G401 (cell line): ENCODE measurements at regions not wholly inside any gene's neighbourhood (a gene's known extent, or its start where the extent isn't known, plus 50 kb on each side); places are given as distances from the start of the nearest gene placed in this dataset.

Source experiments
- DNase-seq: peaks from one replicate; pipeline ENCODE4 v3.0.0-alpha.2; 2015; ENCODE audit warnings: low spot score
- in situ Hi-C: cut with HindIII; loops from 2 replicates; pipeline ENCODE4 v1.10.0; 2016; ENCODE audit warnings: low sequenced_read_pairs, mixed read lengths

DNA sequence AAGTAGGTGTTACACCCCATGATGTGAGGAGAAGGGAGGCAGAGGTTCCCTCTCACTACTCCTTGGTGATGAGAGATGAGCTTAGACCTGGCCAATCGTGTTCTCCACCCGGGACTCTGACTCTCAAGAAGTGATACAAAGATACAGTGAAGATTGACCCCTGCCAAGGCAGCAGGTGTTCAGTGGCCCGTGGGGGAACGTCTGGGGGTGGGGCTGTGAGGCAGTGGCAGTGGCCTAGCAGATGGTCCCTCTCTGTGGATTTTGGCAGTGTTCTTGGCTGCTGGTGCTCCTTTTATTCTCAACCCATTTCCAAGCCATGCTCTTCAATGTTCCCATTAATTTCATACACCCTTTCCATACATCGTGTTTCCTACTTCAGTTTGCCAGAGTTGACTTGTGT is 120.4 kb upstream of the NEDD4L start:
- in situ Hi-C loops: no loop called here
- peak; percentile 84 for DNase-seq

DNA sequence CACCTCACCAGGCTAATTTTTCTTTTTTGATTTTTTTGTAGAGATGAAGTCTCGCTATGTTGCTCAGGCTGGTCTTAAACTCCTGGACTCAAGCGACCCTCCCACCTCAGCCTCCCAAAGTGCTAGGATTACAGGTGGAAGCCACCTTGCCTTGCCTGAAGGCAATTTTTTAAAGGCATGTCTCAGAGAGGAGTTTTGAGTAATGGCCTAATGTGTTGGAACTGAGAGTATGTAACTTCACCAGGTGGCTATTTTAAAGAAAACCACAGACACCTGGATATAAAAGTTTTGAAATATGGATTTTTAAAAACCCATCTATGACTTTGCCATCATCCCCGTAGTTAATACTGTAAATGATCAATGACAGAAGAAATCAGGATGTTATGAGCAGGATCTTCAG is 119.8 kb upstream of the ATP8B1 start:
- in situ Hi-C loops: no loop called here
- no peak for DNase-seq

DNA sequence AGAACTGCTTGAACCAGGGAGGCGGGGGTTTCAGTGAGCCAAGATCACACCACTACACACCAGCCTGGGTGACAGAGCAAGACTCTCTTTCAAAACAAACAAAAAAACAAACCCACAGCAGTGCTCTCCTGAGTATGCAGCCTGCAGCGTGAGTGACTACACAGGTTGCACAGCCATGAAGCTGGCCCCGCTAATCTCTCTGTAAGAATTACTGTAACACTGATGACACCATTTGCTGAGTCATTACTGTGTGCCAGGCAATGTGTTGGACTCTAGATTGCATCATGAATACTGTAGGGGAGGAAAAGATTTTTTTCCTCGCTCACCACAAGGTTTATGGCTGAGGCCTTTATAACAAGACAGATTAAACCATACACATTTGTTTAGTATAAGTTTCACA is 118.6 kb upstream of the ATP8B1 start:
- no peak for DNase-seq
- in situ Hi-C loops: no loop called here

DNA sequence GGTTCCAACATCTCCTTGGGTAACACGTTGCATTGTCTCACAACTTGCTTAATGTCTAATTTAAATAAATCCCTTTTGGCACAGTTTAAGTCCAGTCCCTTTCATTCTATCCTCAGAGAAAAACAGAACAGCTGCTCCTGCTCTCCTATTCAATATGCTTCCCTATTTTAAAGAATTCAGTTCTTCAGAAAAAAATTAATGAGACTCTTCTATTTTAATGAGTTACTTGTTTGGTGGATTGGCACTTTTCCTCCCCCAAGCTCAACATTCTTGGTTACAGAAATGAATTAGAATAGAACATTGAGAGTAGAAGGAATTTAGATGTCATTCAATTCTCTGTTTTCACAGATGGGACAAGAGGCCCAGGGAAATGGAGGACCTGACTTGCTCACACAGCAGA is 116.9 kb upstream of the ATP8B1 start:
- in situ Hi-C loops: no loop called here
- DNase-seq: no peak

DNA sequence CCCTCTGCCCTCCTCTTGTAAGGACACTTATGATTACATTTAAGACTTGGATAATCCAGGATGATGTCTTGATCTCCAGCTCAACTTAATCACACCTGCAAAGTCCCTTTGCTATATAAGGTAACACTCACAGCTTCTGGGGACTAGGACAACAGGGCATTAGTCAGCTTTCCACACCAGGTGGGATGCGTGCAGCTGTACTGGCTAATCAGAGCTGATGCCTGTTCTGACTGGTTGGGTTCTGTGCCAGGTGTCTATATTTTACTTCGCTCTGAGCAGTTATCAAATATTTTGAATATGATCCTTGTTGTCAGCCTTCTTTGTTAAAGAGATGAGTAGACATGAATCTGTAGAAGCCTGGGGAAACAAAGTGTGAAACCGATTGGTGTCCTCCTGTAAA is 115.5 kb upstream of the ATP8B1 start:
- in situ Hi-C loops: no loop called here
- no peak for DNase-seq

GRCh38 chr18:57916684-57917083 is 113.6 kb upstream of the ATP8B1 start:
- in situ Hi-C loops: no loop called here

DNA sequence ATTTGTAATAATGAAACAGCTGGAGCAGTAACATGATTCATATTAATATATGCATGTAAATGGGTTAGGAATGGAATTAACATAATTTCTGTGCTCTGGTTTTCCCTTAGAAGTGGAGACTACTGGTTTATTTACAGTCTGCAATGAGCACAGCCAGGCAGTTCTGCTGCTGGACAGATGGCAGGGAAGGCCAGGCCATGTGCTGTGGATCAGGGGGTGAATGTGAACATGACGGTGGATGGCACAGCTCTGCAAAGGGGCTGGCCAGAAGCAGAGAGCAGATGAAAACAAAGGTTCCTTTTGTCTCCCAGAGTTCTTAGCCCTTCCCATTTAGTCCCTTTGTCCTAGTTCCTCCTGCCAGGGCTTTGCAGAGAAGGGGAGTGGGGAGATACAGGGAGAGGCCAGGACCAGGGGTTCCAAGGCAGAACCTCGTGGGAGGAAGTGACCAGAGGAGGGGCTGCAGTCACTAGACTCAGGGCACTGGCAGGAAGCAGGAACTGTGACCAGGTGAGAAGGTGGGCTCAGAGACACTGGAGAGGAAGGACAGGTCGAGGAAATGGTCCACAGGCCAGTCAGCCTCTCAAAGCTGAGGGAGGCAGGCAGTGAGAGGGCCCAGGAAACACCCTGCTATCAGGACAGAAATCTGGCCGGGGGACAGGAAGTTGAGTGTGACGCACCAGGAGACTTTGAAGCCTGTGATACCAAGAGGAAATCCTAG is 112.9 kb upstream of the ATP8B1 start:
- DNase-seq: peak; percentile 89
- in situ Hi-C loops: no loop called here

More at GRCh38 chr18:57916684-57917083, 113.6 kb upstream of the ATP8B1 start:
- no peak for DNase-seq

GRCh38 chr18:57915248-57915647 is 112.1 kb upstream of the ATP8B1 start:
- in situ Hi-C loops: no loop called here
- peak; percentile 49 for DNase-seq

- no peak for DNase-seq
- in situ Hi-C loops: no loop called here
These were observed 110.6 kb upstream of the ATP8B1 start for GRCh38 chr18:57913686-57914085.

- in situ Hi-C loops: no loop called here
These were observed 107.7 kb upstream of the ATP8B1 start for GRCh38 chr18:57910817-57911216.

DNA sequence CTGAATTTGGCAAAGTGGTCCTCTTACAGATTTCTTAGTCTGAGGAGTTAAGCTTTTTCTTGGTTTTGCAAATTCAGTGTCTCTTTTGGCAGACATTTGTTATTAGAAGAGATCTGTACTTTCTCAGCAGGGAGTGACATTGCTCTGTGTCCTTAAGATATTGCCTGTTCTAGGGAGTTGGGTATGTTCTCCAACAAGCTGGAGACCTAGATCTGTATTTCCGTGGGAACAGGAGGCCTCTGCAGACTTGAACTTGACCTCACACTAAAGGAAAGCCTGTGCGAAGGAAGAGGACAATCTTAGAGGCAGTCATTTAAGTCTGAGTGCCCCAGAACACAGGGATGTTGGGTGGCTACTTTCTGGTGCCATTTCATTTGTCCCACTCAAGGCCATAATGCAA is 107.0 kb upstream of the ATP8B1 start:
- in situ Hi-C loops: no loop called here

More at GRCh38 chr18:57910817-57911216, 107.7 kb upstream of the ATP8B1 start:
- DNase-seq: no peak

DNA sequence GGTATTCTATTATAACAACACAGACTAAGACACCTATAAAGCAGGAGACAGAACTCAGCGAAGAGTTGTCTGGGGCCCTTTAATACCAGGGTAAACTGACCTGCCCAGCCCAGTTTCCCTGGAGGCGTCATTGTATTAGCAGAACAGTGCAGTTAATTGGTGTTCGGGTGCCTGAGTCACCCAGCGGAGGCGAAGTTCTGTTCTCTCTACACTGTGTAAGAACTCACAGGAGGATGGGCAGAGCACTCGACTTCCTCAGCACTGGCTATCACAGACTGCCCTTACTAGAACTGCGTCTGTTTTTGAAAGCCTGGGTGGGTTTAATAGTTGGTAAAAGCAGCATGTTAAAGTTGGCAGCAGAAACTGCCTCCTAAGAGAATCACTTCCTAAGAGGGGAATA is 106.5 kb upstream of the ATP8B1 start:
- in situ Hi-C loops: no loop called here
- no peak for DNase-seq

More for the DNA sequence above, 107.0 kb upstream of the ATP8B1 start:
- no peak for DNase-seq

DNA sequence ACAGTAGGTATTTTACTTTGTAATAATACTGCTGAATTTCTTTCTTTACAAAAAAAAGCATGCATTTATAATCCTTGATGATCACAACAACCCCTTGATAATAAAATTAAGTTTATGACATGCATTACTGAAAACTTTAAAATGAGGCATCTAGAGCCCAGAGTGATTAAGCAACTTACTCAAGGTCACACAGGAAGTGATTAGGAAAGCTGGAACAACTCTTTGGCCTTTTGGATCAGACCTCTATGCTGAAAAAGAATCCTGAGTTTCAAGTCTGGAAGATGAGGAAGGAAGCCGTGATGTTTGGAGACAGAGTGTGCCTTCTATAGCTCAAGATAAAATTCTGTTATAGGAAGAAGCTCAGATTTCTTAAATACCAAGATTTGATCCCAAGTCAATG is 105.0 kb upstream of the ATP8B1 start:
- DNase-seq: no peak
- in situ Hi-C loops: no loop called here

DNA sequence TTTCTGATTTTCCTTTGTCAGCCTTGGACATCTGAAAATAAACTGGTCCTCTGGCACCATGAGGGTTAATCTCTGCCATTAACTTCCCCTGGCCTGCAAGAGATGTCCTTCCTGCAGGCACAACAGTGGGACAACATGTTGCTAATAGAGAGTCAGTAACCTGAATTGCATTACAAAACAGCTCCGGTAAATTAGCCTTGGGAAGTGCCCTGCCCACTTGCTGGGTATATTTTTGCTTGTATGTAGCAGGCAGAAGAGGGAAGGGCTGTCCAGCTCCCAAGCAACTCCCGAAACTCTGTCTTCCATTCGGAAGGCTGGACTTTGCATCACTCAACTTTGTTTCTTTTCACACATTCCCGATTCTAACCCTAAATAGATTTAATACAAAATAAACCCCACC is 104.4 kb upstream of the ATP8B1 start:
- no peak for DNase-seq
- in situ Hi-C loops: no loop called here

- DNase-seq: no peak
- in situ Hi-C loops: no loop called here
These were observed 103.7 kb upstream of the ATP8B1 start for GRCh38 chr18:57906852-57907251.

DNA sequence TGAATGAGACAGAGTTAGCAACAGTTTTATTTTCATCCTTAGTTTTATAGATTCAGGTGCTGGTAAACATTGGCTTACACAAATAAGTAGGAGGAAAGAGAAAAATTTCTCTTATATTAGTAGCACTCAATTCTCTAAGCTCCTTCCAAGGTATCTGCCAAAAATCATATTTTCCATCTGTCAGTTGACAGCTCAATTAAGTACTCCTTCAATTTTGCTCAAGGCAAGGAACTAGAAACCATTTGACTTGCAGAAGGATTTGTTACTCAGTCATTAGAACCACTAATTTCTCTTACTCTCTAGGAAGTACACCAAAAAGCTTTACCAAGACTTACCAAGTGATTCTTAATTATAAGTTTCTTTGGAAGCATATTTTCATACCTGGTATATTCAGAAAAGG is 101.4 kb upstream of the ATP8B1 start:
- no peak for DNase-seq
- in situ Hi-C loops: no loop called here

DNA sequence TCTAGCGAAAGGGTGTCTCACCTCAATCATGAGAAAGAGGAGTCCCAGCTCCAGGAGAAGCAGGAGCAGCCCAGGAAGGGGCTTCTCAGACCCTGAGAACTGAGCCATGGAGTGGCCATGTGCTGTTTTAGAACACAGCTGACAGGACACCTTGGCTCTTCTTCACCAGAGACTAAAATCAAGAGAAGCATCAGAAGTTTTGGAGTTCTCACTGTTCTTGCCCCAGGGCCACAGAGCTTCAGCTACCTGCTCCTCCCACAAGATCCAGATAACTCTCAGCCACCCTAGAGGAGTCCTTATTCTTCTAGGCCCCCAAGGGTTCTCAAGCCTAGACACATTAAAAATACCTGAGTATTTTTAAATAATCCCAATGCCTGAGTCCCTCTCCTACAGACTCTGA is 99.6 kb upstream of the ATP8B1 start:
- in situ Hi-C loops: no loop called here
- no peak for DNase-seq

DNA sequence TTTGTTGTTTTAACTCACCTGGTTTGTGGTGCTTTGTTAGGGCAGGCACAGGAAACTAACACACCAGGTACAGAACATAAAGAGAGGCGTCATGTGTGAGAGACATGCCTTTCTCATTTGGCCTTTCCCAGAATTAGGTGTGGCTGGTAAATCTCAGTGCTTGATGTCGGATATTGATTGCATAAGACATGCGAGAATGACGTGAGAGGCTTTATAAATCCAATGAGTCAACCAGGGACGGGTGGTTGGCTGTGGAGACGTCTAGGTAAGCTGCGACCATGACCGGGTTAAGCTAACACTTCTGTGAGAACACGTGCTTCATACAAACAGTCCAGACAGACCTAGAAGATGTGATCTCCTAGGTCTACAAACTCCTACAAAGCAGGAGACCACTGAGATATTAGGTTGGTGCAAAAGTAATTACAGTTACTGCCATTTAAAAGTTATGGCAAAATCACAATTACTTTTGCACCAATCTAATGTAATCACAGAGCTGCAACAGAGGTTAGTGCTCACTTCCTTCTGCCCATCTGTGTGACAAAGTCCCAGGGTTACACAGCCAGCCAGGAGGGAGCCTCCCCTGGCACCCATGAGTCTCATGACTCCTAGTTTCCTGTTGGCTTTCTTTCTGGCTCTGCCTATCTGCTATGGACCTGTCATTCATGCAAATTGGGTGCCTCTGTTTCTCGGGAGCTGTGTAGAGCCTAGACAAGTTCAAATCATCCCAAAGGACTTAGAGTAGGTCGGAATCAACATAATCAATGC is 98.9 kb upstream of the ATP8B1 start:
- DNase-seq: no peak
- in situ Hi-C loops: no loop called here

GRCh38 chr18:57900906-57901435 is 97.9 kb upstream of the ATP8B1 start:
- in situ Hi-C loops: no loop called here
- no peak for DNase-seq

DNA sequence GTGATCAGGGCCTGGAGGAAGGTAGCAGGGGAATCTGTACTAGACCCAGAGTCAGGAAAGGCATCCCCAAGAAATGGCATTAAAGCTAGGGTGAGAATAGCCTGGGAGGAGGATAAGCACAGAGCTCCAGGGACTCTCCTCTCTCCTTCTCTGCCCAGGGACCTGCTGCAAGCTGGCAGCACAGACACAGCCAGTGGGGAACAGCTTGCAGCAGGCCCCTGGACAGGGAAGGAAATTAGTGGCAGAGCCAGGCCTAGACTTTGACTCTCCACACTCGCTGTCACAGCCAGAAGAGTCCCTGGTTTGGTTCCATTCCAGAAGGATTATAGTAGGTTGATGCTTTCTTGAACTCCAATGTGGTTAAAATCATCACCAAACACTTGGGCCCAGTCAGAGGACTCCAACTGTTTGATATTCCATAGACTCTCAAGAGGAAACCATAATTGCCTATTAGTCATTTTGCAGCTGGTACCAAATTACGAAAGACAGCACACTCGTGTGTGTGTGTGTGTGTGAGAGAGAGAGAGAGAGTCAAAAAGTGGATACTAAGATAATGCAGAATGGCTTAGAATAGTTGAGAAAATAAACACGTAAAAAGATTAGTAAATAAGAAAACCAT is 95.5 kb upstream of the ATP8B1 start:
- DNase-seq: no peak
- in situ Hi-C loops: no loop called here
